ENCODE measurements at regions not wholly inside any gene's neighbourhood (a gene's known extent, or its start where the extent isn't known, plus 50 kb on each side); places are given as distances from the start of the nearest gene placed in this dataset.

DNA sequence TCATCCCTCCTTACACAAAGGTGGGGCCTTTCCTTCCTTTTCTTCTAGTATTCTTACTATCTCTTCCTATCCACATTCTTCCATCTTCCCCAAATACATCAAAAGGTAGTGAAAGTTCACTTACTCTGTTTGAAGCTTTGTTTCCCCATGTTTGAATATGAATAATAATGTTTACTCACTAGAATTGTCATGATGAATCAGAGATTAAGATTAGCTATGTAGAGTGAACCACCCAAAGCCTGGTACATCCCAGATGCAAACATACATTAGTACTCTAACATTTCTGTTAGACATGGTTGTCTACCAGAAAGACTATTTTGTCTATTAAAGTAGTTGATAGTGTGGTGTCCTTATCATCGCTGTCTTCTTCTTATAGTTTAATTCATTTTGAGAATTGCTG is 327.1 kb upstream of the TBC1D5 start:
- DNase-seq (ENCODE audit: low read depth in 1 of 2, low spot score in 1 of 2) = no peak
- no peaks in the 10 kb centered on the region for H3K27me3 ChIP-seq (ENCODE audit: insufficient read depth, poor library complexity, severe bottlenecking)
- TF ChIP-seq, protein P1, sequence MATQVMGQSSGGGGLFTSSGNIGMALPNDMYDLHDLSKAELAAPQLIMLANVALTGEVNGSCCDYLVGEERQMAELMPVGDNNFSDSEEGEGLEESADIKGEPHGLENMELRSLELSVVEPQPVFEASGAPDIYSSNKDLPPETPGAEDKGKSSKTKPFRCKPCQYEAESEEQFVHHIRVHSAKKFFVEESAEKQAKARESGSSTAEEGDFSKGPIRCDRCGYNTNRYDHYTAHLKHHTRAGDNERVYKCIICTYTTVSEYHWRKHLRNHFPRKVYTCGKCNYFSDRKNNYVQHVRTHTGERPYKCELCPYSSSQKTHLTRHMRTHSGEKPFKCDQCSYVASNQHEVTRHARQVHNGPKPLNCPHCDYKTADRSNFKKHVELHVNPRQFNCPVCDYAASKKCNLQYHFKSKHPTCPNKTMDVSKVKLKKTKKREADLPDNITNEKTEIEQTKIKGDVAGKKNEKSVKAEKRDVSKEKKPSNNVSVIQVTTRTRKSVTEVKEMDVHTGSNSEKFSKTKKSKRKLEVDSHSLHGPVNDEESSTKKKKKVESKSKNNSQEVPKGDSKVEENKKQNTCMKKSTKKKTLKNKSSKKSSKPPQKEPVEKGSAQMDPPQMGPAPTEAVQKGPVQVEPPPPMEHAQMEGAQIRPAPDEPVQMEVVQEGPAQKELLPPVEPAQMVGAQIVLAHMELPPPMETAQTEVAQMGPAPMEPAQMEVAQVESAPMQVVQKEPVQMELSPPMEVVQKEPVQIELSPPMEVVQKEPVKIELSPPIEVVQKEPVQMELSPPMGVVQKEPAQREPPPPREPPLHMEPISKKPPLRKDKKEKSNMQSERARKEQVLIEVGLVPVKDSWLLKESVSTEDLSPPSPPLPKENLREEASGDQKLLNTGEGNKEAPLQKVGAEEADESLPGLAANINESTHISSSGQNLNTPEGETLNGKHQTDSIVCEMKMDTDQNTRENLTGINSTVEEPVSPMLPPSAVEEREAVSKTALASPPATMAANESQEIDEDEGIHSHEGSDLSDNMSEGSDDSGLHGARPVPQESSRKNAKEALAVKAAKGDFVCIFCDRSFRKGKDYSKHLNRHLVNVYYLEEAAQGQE (IDR thresholded peaks at IDR 0.05; ENCODE audit: insufficient replicate concordance, low read depth) = no peak
- TF ChIP-seq GABPA (IDR thresholded peaks at IDR 0.05; ENCODE audit: low read depth) (no peak), SPI1 (IDR thresholded peaks at IDR 0.05; ENCODE audit: borderline replicate concordance, low read depth) (no peak), POLR2AphosphoS5 (IDR thresholded peaks at IDR 0.05; ENCODE audit: low read depth) (no peak)
- TF ChIP-seq, protein P2, sequence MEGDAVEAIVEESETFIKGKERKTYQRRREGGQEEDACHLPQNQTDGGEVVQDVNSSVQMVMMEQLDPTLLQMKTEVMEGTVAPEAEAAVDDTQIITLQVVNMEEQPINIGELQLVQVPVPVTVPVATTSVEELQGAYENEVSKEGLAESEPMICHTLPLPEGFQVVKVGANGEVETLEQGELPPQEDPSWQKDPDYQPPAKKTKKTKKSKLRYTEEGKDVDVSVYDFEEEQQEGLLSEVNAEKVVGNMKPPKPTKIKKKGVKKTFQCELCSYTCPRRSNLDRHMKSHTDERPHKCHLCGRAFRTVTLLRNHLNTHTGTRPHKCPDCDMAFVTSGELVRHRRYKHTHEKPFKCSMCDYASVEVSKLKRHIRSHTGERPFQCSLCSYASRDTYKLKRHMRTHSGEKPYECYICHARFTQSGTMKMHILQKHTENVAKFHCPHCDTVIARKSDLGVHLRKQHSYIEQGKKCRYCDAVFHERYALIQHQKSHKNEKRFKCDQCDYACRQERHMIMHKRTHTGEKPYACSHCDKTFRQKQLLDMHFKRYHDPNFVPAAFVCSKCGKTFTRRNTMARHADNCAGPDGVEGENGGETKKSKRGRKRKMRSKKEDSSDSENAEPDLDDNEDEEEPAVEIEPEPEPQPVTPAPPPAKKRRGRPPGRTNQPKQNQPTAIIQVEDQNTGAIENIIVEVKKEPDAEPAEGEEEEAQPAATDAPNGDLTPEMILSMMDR (IDR thresholded peaks at IDR 0.05; ENCODE audit: insufficient read depth, low read length) = no peak
- H3K27ac ChIP-seq (replicated peaks) = no peak overlapping the region
- no peak overlapping the region for H3K4me3 ChIP-seq (replicated peaks; ENCODE audit: insufficient read depth, low read length)

DNA sequence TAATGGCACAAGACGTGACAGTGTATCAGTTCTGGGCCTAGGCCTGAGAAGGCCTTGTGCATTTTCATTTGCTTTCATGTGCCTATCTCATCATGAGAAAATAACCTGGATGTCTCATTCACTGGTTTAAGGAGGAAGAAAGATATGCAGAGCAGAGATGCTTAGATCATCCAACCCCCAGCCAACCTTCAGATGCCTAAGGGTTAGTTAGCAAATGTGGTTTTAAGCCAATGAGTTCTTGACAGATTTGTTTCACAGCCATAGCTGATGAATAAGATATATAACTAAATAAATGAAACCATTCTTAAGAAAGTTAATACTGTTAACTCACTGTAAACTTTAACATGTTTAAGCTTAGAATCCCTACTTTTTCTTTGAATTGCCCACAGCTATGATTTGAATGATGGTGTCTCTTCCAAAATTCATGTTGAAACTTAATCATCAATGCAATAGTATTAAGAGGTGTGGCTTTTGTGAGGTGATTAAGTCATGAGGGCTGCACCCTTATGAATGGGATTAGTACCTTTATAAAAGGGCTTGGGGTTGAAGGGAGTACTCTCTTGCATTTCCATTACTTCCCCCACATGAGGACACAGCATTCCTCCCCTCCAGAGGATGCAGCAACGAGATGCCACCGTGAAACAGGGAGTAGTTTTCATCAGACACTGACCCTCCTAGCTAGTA is 324.6 kb upstream of the TBC1D5 start:
- no peak overlapping the region for H3K27ac ChIP-seq (replicated peaks)
- TF ChIP-seq, protein P1 (IDR thresholded peaks at IDR 0.05; ENCODE audit: insufficient replicate concordance, low read depth) = no peak
- no peak for TF ChIP-seq SPI1 (IDR thresholded peaks at IDR 0.05; ENCODE audit: borderline replicate concordance, low read depth)
- TF ChIP-seq, protein P2 (IDR thresholded peaks at IDR 0.05; ENCODE audit: insufficient read depth, low read length) = no peak
- TF ChIP-seq GABPA (IDR thresholded peaks at IDR 0.05; ENCODE audit: low read depth) = no peak
- TF ChIP-seq POLR2AphosphoS5 (IDR thresholded peaks at IDR 0.05; ENCODE audit: low read depth) = no peak
- no peaks in the 10 kb centered on the region for H3K27me3 ChIP-seq (ENCODE audit: insufficient read depth, poor library complexity, severe bottlenecking)
- DNase-seq (ENCODE audit: low read depth in 1 of 2, low spot score in 1 of 2) = no peak
- H3K4me3 ChIP-seq (replicated peaks; ENCODE audit: insufficient read depth, low read length) = no peak overlapping the region

DNA sequence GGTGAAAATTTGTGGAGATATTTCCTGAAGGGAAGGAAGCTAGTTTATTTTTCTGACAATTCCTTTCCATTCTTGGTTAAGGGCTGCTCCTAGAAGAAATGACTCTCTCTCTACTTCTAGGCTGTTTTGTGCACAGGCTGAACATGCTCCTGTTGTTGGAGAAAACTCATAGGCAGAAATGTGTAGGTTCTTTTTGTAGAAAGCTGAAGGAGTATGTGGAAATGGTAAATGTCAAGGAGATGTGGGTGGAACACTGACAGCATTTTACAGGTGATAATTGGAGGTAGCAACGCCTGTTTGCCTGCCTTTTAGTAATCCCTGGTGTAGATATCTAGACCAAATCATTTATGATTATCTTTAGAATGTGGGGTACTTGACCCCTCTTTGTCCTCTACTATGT is 322.2 kb upstream of the TBC1D5 start:
- TF ChIP-seq, protein P2 (IDR thresholded peaks at IDR 0.05; ENCODE audit: insufficient read depth, low read length) = no peak
- no peaks in the 10 kb centered on the region for H3K27me3 ChIP-seq (ENCODE audit: insufficient read depth, poor library complexity, severe bottlenecking)
- H3K27ac ChIP-seq (replicated peaks) = no peak overlapping the region
- no peak overlapping the region for H3K4me3 ChIP-seq (replicated peaks; ENCODE audit: insufficient read depth, low read length)
- no peak for DNase-seq (ENCODE audit: low read depth in 1 of 2, low spot score in 1 of 2)

DNA sequence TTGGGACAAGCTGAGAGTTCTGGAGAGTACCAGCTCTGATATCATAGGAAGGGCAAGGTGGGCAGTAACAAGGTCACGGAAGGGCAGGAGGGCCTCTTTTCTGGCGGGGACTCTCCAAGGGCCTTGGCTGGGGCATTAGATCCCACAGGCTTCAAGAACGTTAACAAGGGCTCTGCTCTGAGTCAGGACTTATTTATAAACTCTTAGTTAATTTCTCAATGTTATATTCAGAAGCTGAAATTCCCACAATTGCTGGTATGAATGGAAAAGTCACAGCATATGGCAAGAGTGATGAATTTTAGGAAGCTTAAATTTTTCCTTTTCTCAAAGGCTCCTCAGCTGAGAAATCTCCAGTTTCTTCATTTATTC is 320.2 kb upstream of the TBC1D5 start:
- Histone ChIP-seq H3K27ac (replicated peaks) (no peak overlapping the region), H3K4me3 (replicated peaks; ENCODE audit: insufficient read depth, low read length) (no peak overlapping the region), H3K27me3 (ENCODE audit: insufficient read depth, poor library complexity, severe bottlenecking) (no peaks in the 10 kb centered on the region)
- no peak for TF ChIP-seq SPI1 (IDR thresholded peaks at IDR 0.05; ENCODE audit: borderline replicate concordance, low read depth)
- no peak for DNase-seq (ENCODE audit: low read depth in 1 of 2, low spot score in 1 of 2)

All from HL-60 (cell line).